ENCODE measurements at regions not wholly inside any gene's neighbourhood (a gene's known extent, or its start where the extent isn't known, plus 50 kb on each side); places are given as distances from the start of the nearest gene placed in this dataset.

- no peak for FAIRE-seq
Observed at GRCh38 chr1:164950541-164950986, 391.6 kb downstream of the PBX1 start.

DNA sequence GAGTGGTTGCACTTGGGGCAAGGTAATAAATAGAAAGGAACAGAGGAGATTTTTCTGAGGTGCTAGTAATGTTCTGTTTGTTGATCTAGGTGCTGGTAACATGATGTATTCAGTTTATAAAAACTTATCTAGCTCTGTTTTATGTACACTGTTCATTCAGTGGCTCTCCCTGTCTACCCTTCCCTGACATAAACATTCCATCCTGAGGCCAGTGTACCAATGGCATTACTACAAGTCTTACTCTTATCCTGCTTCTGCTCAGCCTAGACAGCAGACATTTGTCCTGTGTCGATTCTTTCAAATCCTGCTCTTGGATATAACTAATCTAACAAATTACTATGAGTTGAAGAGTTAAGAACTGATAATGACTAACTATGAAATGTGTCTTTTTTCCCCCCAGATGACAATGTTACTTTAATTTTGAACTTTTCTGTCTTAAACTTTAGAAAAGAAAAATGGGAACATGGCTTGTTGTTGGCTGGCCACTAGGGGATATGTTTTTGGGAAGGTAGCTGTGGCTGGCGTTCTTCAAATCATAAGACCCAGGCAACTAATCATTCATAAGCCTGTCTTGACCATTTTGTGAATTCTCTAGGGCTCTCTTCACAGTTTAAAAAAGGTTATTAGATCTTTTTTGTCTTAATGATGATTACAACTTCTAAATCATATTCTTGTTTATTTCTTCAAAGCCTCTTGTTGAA lies 390.9 kb downstream of the PBX1 start:
- FAIRE-seq, result no peak
- DNase-seq (ENCODE audit: low spot score), result no peak

More at GRCh38 chr1:164950541-164950986, 391.6 kb downstream of the PBX1 start:
- DNase-seq (ENCODE audit: low spot score), result no peak

DNA sequence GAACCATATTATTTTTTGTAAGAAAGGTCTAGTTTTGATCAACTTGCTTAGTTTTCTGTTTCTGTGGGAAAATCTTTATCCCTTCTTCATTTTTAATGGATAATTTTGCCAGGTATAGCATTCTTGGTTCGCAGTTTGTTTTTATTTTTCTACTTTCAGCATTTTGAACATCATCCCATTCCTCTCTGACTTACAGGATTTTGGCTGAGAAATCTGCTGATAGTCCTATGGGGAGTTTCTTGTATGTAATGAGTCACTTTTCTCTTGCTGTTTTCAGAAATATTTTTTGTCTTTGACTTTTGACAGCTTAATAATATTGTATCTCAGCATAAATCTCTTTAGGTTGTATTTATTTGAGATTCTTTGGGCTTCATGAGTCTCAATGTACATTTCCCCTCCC lies 389.1 kb downstream of the PBX1 start:
- no peak for DNase-seq (ENCODE audit: low spot score)
- FAIRE-seq, result no peak

- FAIRE-seq (no peak), DNase-seq (ENCODE audit: low spot score) (no peak)
Observed at GRCh38 chr1:164937291-164937690, 378.3 kb downstream of the PBX1 start.

GRCh38 chr1:164932580-164932979 lies 373.6 kb downstream of the PBX1 start:
- no peak for DNase-seq (ENCODE audit: low spot score)
- no peak for FAIRE-seq

DNA sequence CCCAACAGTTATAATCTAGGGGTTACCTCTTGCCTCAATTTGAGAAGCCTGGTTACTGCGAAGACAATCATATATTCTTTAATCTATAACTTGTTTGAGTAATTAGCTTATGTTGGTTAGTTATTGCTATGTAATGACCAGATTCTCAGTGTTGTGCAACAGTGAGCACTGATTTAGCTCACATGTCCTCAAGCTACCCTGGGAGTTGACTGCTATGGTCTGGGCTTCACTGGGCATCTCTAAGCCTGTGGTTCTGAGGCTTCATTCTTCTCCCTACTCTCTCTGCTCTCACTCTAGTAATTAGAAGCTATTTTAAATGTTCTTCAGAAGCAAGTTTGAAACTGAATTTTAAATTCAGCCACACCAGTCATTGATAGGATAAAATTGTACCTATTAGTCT lies 371.8 kb downstream of the PBX1 start:
- no peak for FAIRE-seq

DNA sequence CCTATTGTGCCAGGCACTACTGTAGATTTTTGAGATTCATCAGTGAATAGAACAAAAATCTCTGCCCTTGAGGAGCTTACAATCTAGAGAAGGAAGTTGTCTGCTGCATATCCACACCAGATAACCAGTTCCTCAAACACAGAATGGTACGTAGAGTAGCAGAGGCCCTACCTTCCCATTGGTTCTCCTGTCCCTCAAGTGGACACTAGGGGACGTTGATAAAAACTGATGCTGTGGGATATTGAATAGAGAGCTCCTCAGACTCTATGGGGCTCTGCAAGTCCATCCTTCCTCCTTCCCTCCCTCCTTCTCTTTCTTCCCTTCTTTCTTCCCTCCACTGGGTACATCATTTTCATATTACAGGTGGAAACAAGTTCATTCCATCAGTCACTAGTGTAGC lies 371.3 kb downstream of the PBX1 start:
- FAIRE-seq (no peak), DNase-seq (ENCODE audit: low spot score) (no peak)

More for the DNA sequence above, 371.8 kb downstream of the PBX1 start:
- no peak for DNase-seq (ENCODE audit: low spot score)

DNA sequence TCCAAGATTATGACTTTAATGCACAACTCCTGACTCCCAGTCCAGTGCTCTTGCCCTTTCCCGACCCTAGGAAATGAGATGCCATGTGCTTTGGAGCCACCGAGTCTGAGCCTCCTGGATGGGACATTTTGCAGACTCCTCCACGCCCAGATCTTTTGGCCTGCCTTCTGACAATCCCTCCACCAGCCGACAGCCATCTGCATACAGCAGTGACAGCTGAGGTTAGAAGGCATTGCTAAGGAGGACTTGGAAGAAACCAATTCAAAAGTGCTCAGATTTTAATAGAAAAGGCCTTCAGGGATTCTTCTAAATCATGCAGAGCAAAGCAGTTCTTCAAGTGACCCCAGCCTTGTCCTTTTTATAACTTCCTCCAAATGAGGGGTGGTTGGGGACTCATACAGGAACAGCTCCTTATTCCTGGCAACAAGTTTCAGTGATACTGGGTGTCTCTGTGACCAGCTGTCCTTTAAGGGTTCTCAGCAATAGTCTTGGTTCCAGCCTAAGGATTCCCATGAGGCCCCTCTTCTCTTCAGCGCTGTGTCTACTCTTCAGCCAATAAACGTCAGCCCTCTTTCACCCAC lies 369.3 kb downstream of the PBX1 start:
- FAIRE-seq, result no peak
- DNase-seq (ENCODE audit: low spot score), result no peak

- no peak for DNase-seq (ENCODE audit: low spot score)
Observed at GRCh38 chr1:164926107-164926506, 367.1 kb downstream of the PBX1 start.

DNA sequence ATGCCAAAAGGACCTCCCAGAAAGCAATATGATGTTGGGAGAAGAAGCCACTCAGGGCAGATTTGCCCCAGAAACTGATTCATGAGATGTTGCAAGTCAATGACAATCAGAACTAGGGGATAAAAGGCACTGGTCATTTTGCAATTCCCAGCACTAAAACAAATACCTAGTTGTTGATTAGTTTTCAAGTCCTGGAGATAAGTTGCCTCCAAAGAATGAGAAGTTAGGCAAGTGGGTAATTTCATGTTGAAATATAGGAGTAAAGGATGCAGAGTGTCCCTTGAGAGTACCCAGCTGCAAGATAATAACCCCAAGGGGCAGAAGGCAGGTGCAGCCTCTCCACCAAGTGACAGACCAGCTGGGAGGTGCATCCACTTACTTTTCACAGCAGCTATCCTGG lies 363.6 kb downstream of the PBX1 start:
- DNase-seq (ENCODE audit: low spot score), result no peak
- FAIRE-seq, result no peak

More at GRCh38 chr1:164926107-164926506, 367.1 kb downstream of the PBX1 start:
- no peak for FAIRE-seq

DNA sequence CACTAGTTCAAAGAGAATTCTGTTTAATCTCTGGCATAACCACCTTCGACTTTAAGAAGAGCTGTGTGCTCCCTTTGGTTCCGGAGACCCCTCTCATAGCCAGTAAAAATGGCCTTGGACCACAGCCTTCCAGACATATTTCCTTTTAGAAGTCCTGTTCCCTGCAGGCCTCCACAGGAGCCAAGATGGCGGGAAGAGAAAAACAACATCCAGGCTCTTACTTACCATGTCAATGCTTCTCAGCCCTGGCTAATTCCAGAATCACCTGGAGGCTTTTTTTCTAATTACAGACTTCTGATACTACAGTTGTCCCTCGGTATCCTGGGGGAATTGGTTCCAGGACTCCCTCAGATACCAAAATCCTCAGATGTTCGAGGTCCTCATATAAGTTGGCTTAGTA lies 362.5 kb downstream of the PBX1 start:
- no peak for FAIRE-seq
- no peak for DNase-seq (ENCODE audit: low spot score)

- FAIRE-seq (no peak), DNase-seq (ENCODE audit: low spot score) (no peak)
Observed at GRCh38 chr1:164918140-164918539, 359.2 kb downstream of the PBX1 start.

DNA sequence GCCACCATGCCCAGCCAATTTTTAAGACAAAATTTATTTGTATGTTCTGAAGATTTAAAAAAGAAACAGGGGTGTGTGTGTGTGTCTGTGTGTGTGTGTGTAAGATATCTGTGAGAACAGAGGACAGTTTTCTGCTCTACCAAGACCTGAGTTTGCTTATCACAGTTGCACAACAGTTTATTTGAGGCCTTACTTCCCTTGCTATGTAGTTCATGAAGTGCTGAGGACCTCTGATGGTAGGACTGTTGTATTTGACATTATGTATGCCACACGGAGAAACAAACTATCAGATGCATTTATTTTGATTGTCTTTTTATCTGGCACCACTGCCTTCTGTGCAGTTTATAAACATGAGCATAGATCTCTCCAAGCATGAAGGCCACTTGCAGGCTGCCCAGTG lies 355.2 kb downstream of the PBX1 start:
- FAIRE-seq, result no peak
- DNase-seq (ENCODE audit: low spot score), result no peak

DNA sequence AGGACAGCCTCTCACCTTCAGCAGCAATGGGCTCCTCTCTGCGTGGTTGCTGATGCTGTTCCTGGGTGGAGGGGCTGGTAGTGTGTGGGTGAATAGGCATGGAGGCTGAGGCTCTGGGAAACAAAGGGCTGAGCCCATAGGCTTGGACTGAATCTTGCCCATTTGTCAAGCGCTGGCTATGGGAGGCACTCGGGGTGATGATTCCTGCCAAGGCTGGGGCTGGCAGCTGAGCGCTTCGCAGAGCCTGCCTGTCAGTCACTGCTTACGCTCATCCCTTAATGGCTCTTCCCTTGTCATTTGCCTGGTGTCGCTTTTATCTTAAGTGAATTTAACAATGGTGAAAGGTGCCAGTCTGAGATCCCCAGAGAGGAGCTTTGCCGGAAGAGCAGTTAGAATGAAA lies 353.3 kb downstream of the PBX1 start:
- no peak for FAIRE-seq
- no peak for DNase-seq (ENCODE audit: low spot score)

DNA sequence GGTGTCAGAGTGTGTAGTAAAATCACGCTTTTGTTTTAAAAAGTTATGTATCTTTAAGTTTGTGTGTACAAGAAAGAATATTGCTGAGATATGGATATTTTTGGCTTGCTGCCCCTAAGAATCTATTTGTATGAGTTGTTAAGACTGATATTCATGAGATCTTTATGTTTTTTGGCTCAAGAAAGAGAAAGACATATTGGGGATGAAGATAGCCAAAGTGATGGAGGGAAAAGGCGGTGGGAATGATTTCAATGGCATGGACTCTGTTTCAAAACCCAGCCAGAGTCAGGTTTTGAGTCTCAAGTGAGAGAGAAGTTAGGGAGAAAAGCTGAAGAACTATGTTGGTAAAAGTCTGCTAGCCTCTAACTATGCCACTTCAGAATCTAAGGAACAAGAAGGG lies 351.7 kb downstream of the PBX1 start:
- no peak for DNase-seq (ENCODE audit: low spot score)
- FAIRE-seq, result no peak

DNA sequence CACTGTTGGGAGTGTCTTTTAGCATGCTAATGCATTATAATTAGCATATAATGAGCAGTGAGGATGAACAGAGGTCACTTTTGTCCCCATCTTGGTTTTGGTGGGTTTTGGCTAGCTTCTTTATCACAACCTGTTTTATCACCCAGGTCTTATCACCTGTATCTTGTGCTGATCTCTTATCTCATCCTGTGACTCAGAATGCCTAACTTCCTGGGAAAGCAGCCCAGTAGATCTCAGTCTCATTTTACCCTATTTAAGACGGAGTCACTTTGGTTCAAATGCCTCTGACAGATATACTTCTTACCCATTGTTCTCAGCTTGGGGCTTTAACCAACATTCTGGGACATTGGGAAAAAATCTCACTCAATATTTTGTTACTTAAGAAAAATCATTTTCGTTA lies 348.7 kb downstream of the PBX1 start:
- DNase-seq (ENCODE audit: low spot score) (no peak), FAIRE-seq (no peak)

DNA sequence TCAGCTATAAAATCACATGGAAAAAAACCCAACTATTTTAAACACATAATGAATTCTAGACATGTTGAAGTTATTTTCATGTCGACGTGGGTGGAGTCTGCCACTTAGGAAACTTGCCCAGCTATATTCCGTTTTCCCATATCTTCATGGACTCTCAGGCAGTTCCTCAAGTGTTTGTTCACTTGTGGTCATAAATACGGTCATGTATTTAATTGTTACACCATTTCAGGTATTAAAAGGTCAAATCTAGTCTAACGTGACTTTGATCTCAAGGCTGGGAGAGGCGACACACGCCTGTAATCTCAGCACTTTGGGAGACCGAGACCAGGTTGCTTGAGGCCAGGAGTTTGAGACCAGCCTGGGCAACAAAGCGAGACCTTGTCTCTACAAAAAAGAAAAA lies 346.9 kb downstream of the PBX1 start:
- FAIRE-seq, result no peak
- no peak for DNase-seq (ENCODE audit: low spot score)

GRCh38 chr1:164902491-164902890 lies 343.5 kb downstream of the PBX1 start:
- FAIRE-seq, result no peak
- no peak for DNase-seq (ENCODE audit: low spot score)

Data from RCC 7860 (cell line).